OCI-LY7 (cell line): ENCODE measurements at regions not wholly inside any gene's neighbourhood (a gene's known extent, or its start where the extent isn't known, plus 50 kb on each side); places are given as distances from the start of the nearest gene placed in this dataset.

Experiments
- BruUV-seq: library from RNA; stranded (reverse); fragments of 400-500 nt; replicated peaks from 2 replicates; lab custom pipeline; 2021; lab: Mats Ljungman, UMichigan
- CTCF ChIA-PET: fragments of 300-600 bp; sonication (Branson Sonifier 250); formaldehyde crosslinking; loops from one replicate; lab custom pipeline; 2022; ENCODE audit warnings: antibody characterized with exemption; ENCODE audit not compliant: unreplicated experiment; lab: Charles Lee
- POLR2A ChIA-PET: fragments of 300-600 bp; sonication (Branson Sonifier 250); formaldehyde crosslinking; loops from one replicate; lab custom pipeline; 2022; ENCODE audit warnings: antibody characterized with exemption; lab: Charles Lee
- DNase-seq: peaks from one replicate; pipeline ENCODE4 v3.0.0-alpha.2; 2015; ENCODE audit warnings: low spot score
- H2AFZ ChIP-seq: fragments of 200-600 bp; sonication (generic), shearing (Covaris generic); 2 replicates; pipeline ENCODE4 v1.6.1; 2014; ENCODE audit warnings: mild to moderate bottlenecking, antibody characterized with exemption, low read length, moderate library complexity
- H3K27ac ChIP-seq: fragments of 200-600 bp; sonication (generic); 2 replicates; pipeline ENCODE4 v1.5.1; 2014; ENCODE audit warnings: mixed run types, low read depth, mild to moderate bottlenecking, moderate library complexity, low read length, inconsistent platforms; ENCODE audit not compliant: poor library complexity, severe bottlenecking
- H3K36me3 ChIP-seq: fragments of 200-600 bp; sonication (generic); 2 replicates; pipeline ENCODE4 v1.6.1; 2014; ENCODE audit warnings: mild to moderate bottlenecking, antibody characterized with exemption, low read length, moderate library complexity, mixed read lengths; ENCODE audit not compliant: insufficient read depth
- H3K4me1 ChIP-seq: fragments of 200-600 bp; sonication (generic); 2 replicates; pipeline ENCODE4 v1.5.1; 2014; ENCODE audit warnings: mild to moderate bottlenecking, low read length; ENCODE audit not compliant: insufficient read depth, poor library complexity, severe bottlenecking
- H3K4me2 ChIP-seq: fragments of 200-600 bp; sonication (generic); 2 replicates; pipeline ENCODE4 v1.6.1; 2014; ENCODE audit warnings: mild to moderate bottlenecking, low read length
- H3K4me3 ChIP-seq: fragments of 200-600 bp; sonication (generic); 2 replicates; pipeline ENCODE4 v1.5.1; 2014; ENCODE audit warnings: mild to moderate bottlenecking, low read depth, low read length; ENCODE audit not compliant: poor library complexity, severe bottlenecking
- H3K79me2 ChIP-seq: fragments of 200-600 bp; sonication (generic); 2 replicates; pipeline ENCODE4 v1.6.1; 2016; ENCODE audit warnings: low read depth, mild to moderate bottlenecking, low read length, moderate library complexity, mixed read lengths; ENCODE audit not compliant: insufficient read depth
- H3K9me2 ChIP-seq: fragments of 200-600 bp; sonication (generic); 2 replicates; pipeline ENCODE4 v1.6.1; 2016; ENCODE audit warnings: mild to moderate bottlenecking, low read length, mixed read lengths; ENCODE audit not compliant: insufficient read depth
- H3K9me3 ChIP-seq: fragments of 200-600 bp; sonication (generic); 2 replicates; pipeline ENCODE4 v1.6.1; 2014; ENCODE audit warnings: mild to moderate bottlenecking, mixed run types, low read length, mixed read lengths
- H4K20me1 ChIP-seq: fragments of 200-600 bp; sonication (generic); 2 replicates; pipeline ENCODE4 v1.6.1; 2014; ENCODE audit warnings: mild to moderate bottlenecking, antibody characterized with exemption, low read length, moderate library complexity, mixed read lengths; ENCODE audit not compliant: insufficient read depth
- CTCF ChIP-seq: fragments of 200-600 bp; sonication (generic); conservative IDR thresholded peaks from 2 replicates; pipeline ENCODE4 v1.5.1; 2014; ENCODE audit warnings: mild to moderate bottlenecking, antibody characterized with exemption, low read length, moderate library complexity, mixed read lengths
- EZH2phosphoT487 ChIP-seq: fragments of 200-600 bp; sonication (generic); IDR thresholded peaks from 2 replicates; pipeline ENCODE4 v1.6.1; 2018; ENCODE audit warnings: low read depth, borderline replicate concordance, mild to moderate bottlenecking, mixed run types, antibody characterized with exemption, low read length, moderate library complexity, mixed read lengths
- intact Hi-C: fragments of 100-400 bp; cut with micrococcal nuclease; formaldehyde crosslinking; loops from one replicate; pipeline ENCODE4 v1.10.0; 2022; ENCODE audit not compliant: unreplicated experiment

GRCh38 chr3:72323773-72324172 lies 524.5 kb downstream of the SHQ1 start:
- no TSS peak for BruUV-seq

DNA sequence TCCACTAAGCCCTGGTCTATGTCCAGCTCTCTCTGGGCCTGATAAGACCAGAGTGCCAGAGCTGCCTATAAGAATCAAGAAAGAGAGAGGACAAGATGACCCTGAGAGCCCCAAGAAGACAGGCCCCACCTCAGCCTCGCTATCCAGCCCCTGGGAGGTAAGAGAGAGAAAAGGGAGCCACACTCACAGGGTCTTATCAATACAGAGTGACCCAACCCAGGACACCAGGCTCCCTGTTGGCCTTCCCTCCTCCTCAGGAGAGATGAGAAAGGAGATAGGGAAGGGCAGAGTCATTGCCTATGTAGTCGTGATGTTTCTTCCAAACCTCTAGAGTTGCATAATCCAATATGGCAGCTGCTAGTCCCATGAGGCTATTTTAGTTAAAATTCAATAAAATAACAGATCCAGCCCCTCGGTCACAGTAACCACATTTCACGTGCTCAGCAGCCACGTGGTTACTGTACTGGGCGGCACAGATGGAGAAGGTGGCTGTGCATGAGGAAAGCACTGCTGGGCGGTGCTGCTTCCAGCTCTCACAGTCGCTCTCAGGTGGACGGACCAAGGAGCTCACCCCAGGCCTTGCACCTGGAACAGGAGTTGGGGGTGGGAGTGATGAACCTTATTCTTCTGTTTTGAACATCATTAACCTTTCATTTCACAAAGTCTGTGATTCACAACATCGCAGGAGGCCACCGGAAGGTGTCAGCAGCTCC lies 525.8 kb downstream of the SHQ1 start:
- Histone ChIP-seq H4K20me1 (no peaks in the 10 kb centered on the region), H3K4me1 (no peaks in the 10 kb centered on the region), H3K9me3 (no peaks in the 10 kb centered on the region), H3K4me3 (no peak overlapping the region), H3K9me2 (no peaks in the 10 kb centered on the region), H3K79me2 (no peaks in the 10 kb centered on the region), H2AFZ (no peak overlapping the region), H3K36me3 (no peaks in the 10 kb centered on the region), H3K4me2 (no peak overlapping the region), H3K27ac (no peak overlapping the region)
- intact Hi-C loops = no loop called here
- DNase-seq = no peak
- BruUV-seq = no TSS peak
- ChIA-PET CTCF (interaction anchor here (0.7 kb wide), 1 partner anchor 593 kb away, joined by 3 read pairs; no protein-coding TSS in a partner anchor), POLR2A (interaction anchor here (0.6 to 1.3 kb wide), 2 partner anchors 10 to 371 kb away, joined by 3 read pairs; no protein-coding TSS in a partner anchor)
- TF ChIP-seq EZH2phosphoT487 (no peak), CTCF (no peak)

More at GRCh38 chr3:72323773-72324172, 524.5 kb downstream of the SHQ1 start:
- ChIA-PET POLR2A (interaction anchor here (0.7 to 1.3 kb wide), 2 partner anchors 9 to 13 kb away, joined by 3 read pairs; no protein-coding TSS in a partner anchor), CTCF (no interaction called here)
- Histone ChIP-seq H4K20me1 (no peaks in the 10 kb centered on the region), H3K4me2 (no peak overlapping the region), H3K36me3 (no peaks in the 10 kb centered on the region), H3K9me2 (no peaks in the 10 kb centered on the region), H3K4me3 (no peak overlapping the region), H3K27ac (no peak overlapping the region), H2AFZ (no peak overlapping the region), H3K9me3 (no peaks in the 10 kb centered on the region), H3K4me1 (no peaks in the 10 kb centered on the region), H3K79me2 (no peaks in the 10 kb centered on the region)
- TF ChIP-seq CTCF (no peak), EZH2phosphoT487 (no peak)
- no peak for DNase-seq
- intact Hi-C loops = no loop called here

GRCh38 chr3:72320955-72321303 lies 527.3 kb downstream of the SHQ1 start:
- Histone ChIP-seq H3K27ac (no peak overlapping the region), H3K4me1 (no peaks in the 10 kb centered on the region), H3K79me2 (no peaks in the 10 kb centered on the region), H3K4me3 (no peak overlapping the region), H2AFZ (no peak overlapping the region), H3K4me2 (no peak overlapping the region), H3K9me3 (no peaks in the 10 kb centered on the region), H3K9me2 (no peaks in the 10 kb centered on the region), H4K20me1 (no peaks in the 10 kb centered on the region), H3K36me3 (no peaks in the 10 kb centered on the region)
- no TSS peak for BruUV-seq
- no peak for DNase-seq
- no peak for TF ChIP-seq CTCF
- CTCF ChIA-PET = no interaction called here
- POLR2A ChIA-PET = no interaction called here
- intact Hi-C loops = no loop called here
